ENCODE measurements at regions not wholly inside any gene's neighbourhood (a gene's known extent, or its start where the extent isn't known, plus 50 kb on each side); places are given as distances from the start of the nearest gene placed in this dataset.

- H3K27ac ChIP-seq (replicated peaks; ENCODE audit: low read length): no peak overlapping the region
- H2AFZ ChIP-seq (ENCODE audit: low read length): no peak overlapping the region
- WGBS, 2 donors (ENCODE audit: extremely low coverage in 2 of 2, insufficient read length in 2 of 2, insufficient replicate concordance in 1 of 2): no CpG with 5 or more reads among the region's 4 CpGs
- H3K9ac ChIP-seq (ENCODE audit: low read depth, low read length, poor library complexity): no peak overlapping the region
- H3K18ac ChIP-seq (ENCODE audit: low read length): no peak overlapping the region
- no peak overlapping the region for H3K4me2 ChIP-seq (ENCODE audit: insufficient read depth, low read length, poor library complexity, severe bottlenecking)
- DNase-seq (ENCODE audit: low spot score): no peak
- no peak overlapping the region for H4K8ac ChIP-seq (ENCODE audit: low read depth, low read length)
- H3K79me1 ChIP-seq (ENCODE audit: low read depth, low read length): no peaks in the 10 kb centered on the region
- H2BK15ac ChIP-seq (ENCODE audit: low read length): no peak overlapping the region
- no peak overlapping the region for H2BK12ac ChIP-seq (ENCODE audit: low read length)
- H3K4ac ChIP-seq (ENCODE audit: low read length): no peak overlapping the region
- no peak overlapping the region for H2BK5ac ChIP-seq (ENCODE audit: low read length)
- H3K9me3 ChIP-seq (replicated peaks in 1 of 2; ENCODE audit: control insufficient read depth in 2 of 2, insufficient read depth in 1 of 2, low read depth in 1 of 2, low read length in 2 of 2): no peaks in the 10 kb centered on the region
- H3K4me3 ChIP-seq (ENCODE audit: low read length in 2 of 2): no peak overlapping the region
- no peak overlapping the region for H3K14ac ChIP-seq (ENCODE audit: low read length)
- H3K4me1 ChIP-seq (ENCODE audit: control insufficient read depth in 2 of 2, insufficient read depth in 1 of 2, low read depth in 1 of 2, low read length in 2 of 2): no peaks in the 10 kb centered on the region
- H3K23ac ChIP-seq (ENCODE audit: low read depth, low read length, poor library complexity): no peak overlapping the region
- H3K27me3 ChIP-seq (ENCODE audit: control insufficient read depth in 3 of 3, insufficient read depth in 3 of 3, low read depth in 1 of 3, low read length in 3 of 3): no peaks in the 10 kb centered on the region
- H4K91ac ChIP-seq (ENCODE audit: low read depth, low read length, poor library complexity): no peak overlapping the region
- H3K36me3 ChIP-seq (replicated peaks in 1 of 2; ENCODE audit: control insufficient read depth in 2 of 2, insufficient read depth in 2 of 2, low read length in 2 of 2): no peaks in the 10 kb centered on the region
- no peak overlapping the region for H2AK5ac ChIP-seq (ENCODE audit: low read depth, low read length)
- H2BK120ac ChIP-seq (ENCODE audit: low read depth, low read length): no peak overlapping the region
Measured at GRCh38 chr1:82065916-82066315, 265.2 kb downstream of the ADGRL2 start.

GRCh38 chr1:82064691-82065090 is 264.0 kb downstream of the ADGRL2 start:
- Histone ChIP-seq H3K4ac (ENCODE audit: low read length) (no peak overlapping the region), H2AK5ac (ENCODE audit: low read depth, low read length) (no peak overlapping the region), H3K4me1 (ENCODE audit: control insufficient read depth in 2 of 2, insufficient read depth in 1 of 2, low read depth in 1 of 2, low read length in 2 of 2) (no peaks in the 10 kb centered on the region)

GRCh38 chr1:82062206-82062605 is 261.5 kb downstream of the ADGRL2 start:
- Histone ChIP-seq H3K36me3 (replicated peaks in 1 of 2; ENCODE audit: control insufficient read depth in 2 of 2, insufficient read depth in 2 of 2, low read length in 2 of 2) (no peaks in the 10 kb centered on the region), H3K79me1 (ENCODE audit: low read depth, low read length) (no peaks in the 10 kb centered on the region), H2BK5ac (ENCODE audit: low read length) (no peak overlapping the region), H2BK12ac (ENCODE audit: low read length) (no peak overlapping the region), H3K4me3 (ENCODE audit: low read length in 2 of 2) (no peak overlapping the region), H4K91ac (ENCODE audit: low read depth, low read length, poor library complexity) (no peak overlapping the region), H3K4ac (ENCODE audit: low read length) (no peak overlapping the region), H3K4me1 (ENCODE audit: control insufficient read depth in 2 of 2, insufficient read depth in 1 of 2, low read depth in 1 of 2, low read length in 2 of 2) (no peaks in the 10 kb centered on the region), H2BK120ac (ENCODE audit: low read depth, low read length) (no peak overlapping the region), H4K8ac (ENCODE audit: low read depth, low read length) (no peak overlapping the region), H3K23ac (ENCODE audit: low read depth, low read length, poor library complexity) (no peak overlapping the region), H3K27me3 (ENCODE audit: control insufficient read depth in 3 of 3, insufficient read depth in 3 of 3, low read depth in 1 of 3, low read length in 3 of 3) (no peaks in the 10 kb centered on the region), H3K27ac (replicated peaks; ENCODE audit: low read length) (no peak overlapping the region), H3K9ac (ENCODE audit: low read depth, low read length, poor library complexity) (no peak overlapping the region), H2AFZ (ENCODE audit: low read length) (no peak overlapping the region), H2AK5ac (ENCODE audit: low read depth, low read length) (no peak overlapping the region), H3K18ac (ENCODE audit: low read length) (no peak overlapping the region), H3K4me2 (ENCODE audit: insufficient read depth, low read length, poor library complexity, severe bottlenecking) (no peak overlapping the region), H2BK15ac (ENCODE audit: low read length) (no peak overlapping the region), H3K14ac (ENCODE audit: low read length) (no peak overlapping the region), H3K9me3 (replicated peaks in 1 of 2; ENCODE audit: control insufficient read depth in 2 of 2, insufficient read depth in 1 of 2, low read depth in 1 of 2, low read length in 2 of 2) (no peaks in the 10 kb centered on the region)
- WGBS, 2 donors (ENCODE audit: extremely low coverage in 2 of 2, insufficient read length in 2 of 2, insufficient replicate concordance in 1 of 2): no CpG with 5 or more reads among the region's 2 CpGs
- no peak for DNase-seq (ENCODE audit: low spot score)

More at GRCh38 chr1:82064691-82065090, 264.0 kb downstream of the ADGRL2 start:
- Histone ChIP-seq H2BK5ac (ENCODE audit: low read length) (no peak overlapping the region), H4K91ac (ENCODE audit: low read depth, low read length, poor library complexity) (no peak overlapping the region), H3K27me3 (ENCODE audit: control insufficient read depth in 3 of 3, insufficient read depth in 3 of 3, low read depth in 1 of 3, low read length in 3 of 3) (no peaks in the 10 kb centered on the region), H3K18ac (ENCODE audit: low read length) (no peak overlapping the region), H4K8ac (ENCODE audit: low read depth, low read length) (no peak overlapping the region), H3K9me3 (replicated peaks in 1 of 2; ENCODE audit: control insufficient read depth in 2 of 2, insufficient read depth in 1 of 2, low read depth in 1 of 2, low read length in 2 of 2) (no peaks in the 10 kb centered on the region), H2BK12ac (ENCODE audit: low read length) (no peak overlapping the region), H2BK120ac (ENCODE audit: low read depth, low read length) (no peak overlapping the region), H3K23ac (ENCODE audit: low read depth, low read length, poor library complexity) (no peak overlapping the region), H3K4me3 (ENCODE audit: low read length in 2 of 2) (no peak overlapping the region), H2AFZ (ENCODE audit: low read length) (no peak overlapping the region), H3K4me2 (ENCODE audit: insufficient read depth, low read length, poor library complexity, severe bottlenecking) (no peak overlapping the region), H3K27ac (replicated peaks; ENCODE audit: low read length) (no peak overlapping the region), H3K14ac (ENCODE audit: low read length) (no peak overlapping the region), H3K9ac (ENCODE audit: low read depth, low read length, poor library complexity) (no peak overlapping the region), H2BK15ac (ENCODE audit: low read length) (no peak overlapping the region), H3K79me1 (ENCODE audit: low read depth, low read length) (no peaks in the 10 kb centered on the region), H3K36me3 (replicated peaks in 1 of 2; ENCODE audit: control insufficient read depth in 2 of 2, insufficient read depth in 2 of 2, low read length in 2 of 2) (no peaks in the 10 kb centered on the region)
- no peak for DNase-seq (ENCODE audit: low spot score)
- WGBS, 2 donors (ENCODE audit: extremely low coverage in 2 of 2, insufficient read length in 2 of 2, insufficient replicate concordance in 1 of 2): no CpG with 5 or more reads among the region's 1 CpG

- H3K18ac ChIP-seq (ENCODE audit: low read length): no peak overlapping the region
- no peak overlapping the region for H4K91ac ChIP-seq (ENCODE audit: low read depth, low read length, poor library complexity)
- no peaks in the 10 kb centered on the region for H3K4me1 ChIP-seq (ENCODE audit: control insufficient read depth in 2 of 2, insufficient read depth in 1 of 2, low read depth in 1 of 2, low read length in 2 of 2)
- no peaks in the 10 kb centered on the region for H3K79me1 ChIP-seq (ENCODE audit: low read depth, low read length)
- no peak overlapping the region for H3K4me3 ChIP-seq (ENCODE audit: low read length in 2 of 2)
- no peak for DNase-seq (ENCODE audit: low spot score)
- H2AFZ ChIP-seq (ENCODE audit: low read length): no peak overlapping the region
- no peak overlapping the region for H3K14ac ChIP-seq (ENCODE audit: low read length)
- no peak overlapping the region for H4K8ac ChIP-seq (ENCODE audit: low read depth, low read length)
- H2BK5ac ChIP-seq (ENCODE audit: low read length): no peak overlapping the region
- no peak overlapping the region for H3K23ac ChIP-seq (ENCODE audit: low read depth, low read length, poor library complexity)
- no peak overlapping the region for H2AK5ac ChIP-seq (ENCODE audit: low read depth, low read length)
- no peaks in the 10 kb centered on the region for H3K27me3 ChIP-seq (ENCODE audit: control insufficient read depth in 3 of 3, insufficient read depth in 3 of 3, low read depth in 1 of 3, low read length in 3 of 3)
- no peaks in the 10 kb centered on the region for H3K36me3 ChIP-seq (replicated peaks in 1 of 2; ENCODE audit: control insufficient read depth in 2 of 2, insufficient read depth in 2 of 2, low read length in 2 of 2)
- no peak overlapping the region for H3K27ac ChIP-seq (replicated peaks; ENCODE audit: low read length)
- WGBS, 2 donors (ENCODE audit: extremely low coverage in 2 of 2, insufficient read length in 2 of 2, insufficient replicate concordance in 1 of 2): no CpG with 5 or more reads among the region's 3 CpGs
- H3K4ac ChIP-seq (ENCODE audit: low read length): no peak overlapping the region
- H3K9ac ChIP-seq (ENCODE audit: low read depth, low read length, poor library complexity): no peak overlapping the region
- H2BK12ac ChIP-seq (ENCODE audit: low read length): no peak overlapping the region
- no peak overlapping the region for H2BK120ac ChIP-seq (ENCODE audit: low read depth, low read length)
- H2BK15ac ChIP-seq (ENCODE audit: low read length): no peak overlapping the region
- peaks cover 0 to 2% of the 10 kb centered on the region in 2 donors for H3K9me3 ChIP-seq (replicated peaks in 1 of 2; ENCODE audit: control insufficient read depth in 2 of 2, insufficient read depth in 1 of 2, low read depth in 1 of 2, low read length in 2 of 2)
- no peak overlapping the region for H3K4me2 ChIP-seq (ENCODE audit: insufficient read depth, low read length, poor library complexity, severe bottlenecking)
Measured at GRCh38 chr1:82059959-82060358, 259.2 kb downstream of the ADGRL2 start.
